ENCODE measurements at regions not wholly inside any gene's neighbourhood (a gene's known extent, or its start where the extent isn't known, plus 50 kb on each side); places are given as distances from the start of the nearest gene placed in this dataset.

- no peaks in the 10 kb centered on the region for H3K4me1 ChIP-seq (ENCODE audit: control insufficient read depth, insufficient read depth, low read length)
- no peaks in the 10 kb centered on the region for H3K9me3 ChIP-seq (ENCODE audit: control insufficient read depth, low read length)
- WGBS, result 34% methylated on average over 9 of the region's 9 CpGs
- H3K4me3 ChIP-seq (ENCODE audit: low read length), result no peak overlapping the region
- no peak overlapping the region for H3K27ac ChIP-seq (ENCODE audit: low read length)
- intact Hi-C loops (cut with DNase I), result no loop called here
- ATAC-seq (peak; percentile 11 to 85), DNase-seq (peak; percentile 29 to 77 (median 72))
- no peaks in the 10 kb centered on the region for H3K27me3 ChIP-seq (ENCODE audit: control insufficient read depth, insufficient read depth)
Measured at GRCh38 chr10:34933676-34934075, 118.6 kb upstream of the PARD3 start.

GRCh38 chr10:34932235-34932634, 117.1 kb upstream of the PARD3 start:
- intact Hi-C loops (cut with DNase I), result no loop called here
- Histone ChIP-seq H3K4me1 (ENCODE audit: control insufficient read depth, insufficient read depth, low read length) (no peaks in the 10 kb centered on the region), H3K4me3 (ENCODE audit: low read length) (no peak overlapping the region), H3K27me3 (ENCODE audit: control insufficient read depth, insufficient read depth) (no peaks in the 10 kb centered on the region), H3K9me3 (ENCODE audit: control insufficient read depth, low read length) (no peaks in the 10 kb centered on the region), H3K27ac (ENCODE audit: low read length) (no peak overlapping the region)
- DNase-seq (no peak), ATAC-seq (no peak)
- 95% methylated on average over 12 of the region's 12 CpGs for WGBS

GRCh38 chr10:34931216-34931615, 116.1 kb upstream of the PARD3 start:
- ATAC-seq (no peak), DNase-seq (no peak)
- intact Hi-C loops (cut with DNase I), result no loop called here
- H3K4me1 ChIP-seq (ENCODE audit: control insufficient read depth, insufficient read depth, low read length), result no peaks in the 10 kb centered on the region
- no peaks in the 10 kb centered on the region for H3K27me3 ChIP-seq (ENCODE audit: control insufficient read depth, insufficient read depth)
- no peaks in the 10 kb centered on the region for H3K9me3 ChIP-seq (ENCODE audit: control insufficient read depth, low read length)
- H3K4me3 ChIP-seq (ENCODE audit: low read length), result no peak overlapping the region
- H3K27ac ChIP-seq (ENCODE audit: low read length), result no peak overlapping the region
- WGBS, result 86% methylated on average over 5 of the region's 5 CpGs

GRCh38 chr10:34922138-34922537, 107.0 kb upstream of the PARD3 start:
- ATAC-seq (no peak), DNase-seq (no peak)
- Histone ChIP-seq H3K27me3 (ENCODE audit: control insufficient read depth, insufficient read depth) (no peaks in the 10 kb centered on the region), H3K27ac (ENCODE audit: low read length) (no peak overlapping the region), H3K9me3 (ENCODE audit: control insufficient read depth, low read length) (no peaks in the 10 kb centered on the region), H3K4me3 (ENCODE audit: low read length) (no peak overlapping the region), H3K4me1 (ENCODE audit: control insufficient read depth, insufficient read depth, low read length) (no peaks in the 10 kb centered on the region)
- intact Hi-C loops (cut with DNase I), result no loop called here
- 86% methylated on average over 5 of the region's 5 CpGs for WGBS

- Histone ChIP-seq H3K27ac (ENCODE audit: low read length) (no peak overlapping the region), H3K4me1 (ENCODE audit: control insufficient read depth, insufficient read depth, low read length) (no peaks in the 10 kb centered on the region), H3K9me3 (ENCODE audit: control insufficient read depth, low read length) (no peaks in the 10 kb centered on the region), H3K27me3 (ENCODE audit: control insufficient read depth, insufficient read depth) (no peaks in the 10 kb centered on the region), H3K4me3 (ENCODE audit: low read length) (no peak overlapping the region)
- DNase-seq (no peak), ATAC-seq (no peak)
- intact Hi-C loops (cut with DNase I), result no loop called here
- WGBS, result 77% methylated on average over 1 of the region's 1 CpG
Measured at GRCh38 chr10:34920578-34920977, 105.5 kb upstream of the PARD3 start.

GRCh38 chr10:34918776-34919315, 103.8 kb upstream of the PARD3 start:
- Histone ChIP-seq H3K4me1 (ENCODE audit: control insufficient read depth, insufficient read depth, low read length) (no peaks in the 10 kb centered on the region), H3K9me3 (ENCODE audit: control insufficient read depth, low read length) (no peaks in the 10 kb centered on the region), H3K4me3 (ENCODE audit: low read length) (no peak overlapping the region), H3K27ac (ENCODE audit: low read length) (no peak overlapping the region), H3K27me3 (ENCODE audit: control insufficient read depth, insufficient read depth) (no peaks in the 10 kb centered on the region)
- intact Hi-C loops (cut with DNase I), result no loop called here
- 73% methylated on average over 14 of the region's 14 CpGs for WGBS
- DNase-seq (no peak), ATAC-seq (no peak)

GRCh38 chr10:34918060-34918775, 103.1 kb upstream of the PARD3 start:
- ATAC-seq (no peak), DNase-seq (no peak)
- Histone ChIP-seq H3K27ac (ENCODE audit: low read length) (no peak overlapping the region), H3K4me1 (ENCODE audit: control insufficient read depth, insufficient read depth, low read length) (no peaks in the 10 kb centered on the region), H3K9me3 (ENCODE audit: control insufficient read depth, low read length) (no peaks in the 10 kb centered on the region), H3K4me3 (ENCODE audit: low read length) (no peak overlapping the region), H3K27me3 (ENCODE audit: control insufficient read depth, insufficient read depth) (no peaks in the 10 kb centered on the region)
- intact Hi-C loops (cut with DNase I), result no loop called here
- 78% methylated on average over 21 of the region's 21 CpGs for WGBS

GRCh38 chr10:34916314-34916713, 101.2 kb upstream of the PARD3 start:
- no peak overlapping the region for H3K27ac ChIP-seq (ENCODE audit: low read length)
- no peak for DNase-seq
- no peaks in the 10 kb centered on the region for H3K4me1 ChIP-seq (ENCODE audit: control insufficient read depth, insufficient read depth, low read length)
- intact Hi-C loops (cut with DNase I), result no loop called here
- WGBS, result 57% methylated on average over 3 of the region's 3 CpGs
- no peak overlapping the region for H3K4me3 ChIP-seq (ENCODE audit: low read length)
- no peaks in the 10 kb centered on the region for H3K27me3 ChIP-seq (ENCODE audit: control insufficient read depth, insufficient read depth)
- no peak for ATAC-seq
- no peaks in the 10 kb centered on the region for H3K9me3 ChIP-seq (ENCODE audit: control insufficient read depth, low read length)

GRCh38 chr10:34912771-34913170, 97.7 kb upstream of the PARD3 start:
- no peaks in the 10 kb centered on the region for H3K4me1 ChIP-seq (ENCODE audit: control insufficient read depth, insufficient read depth, low read length)
- H3K9me3 ChIP-seq (ENCODE audit: control insufficient read depth, low read length), result no peaks in the 10 kb centered on the region
- no peaks in the 10 kb centered on the region for H3K27me3 ChIP-seq (ENCODE audit: control insufficient read depth, insufficient read depth)
- no peak for DNase-seq
- ATAC-seq, result no peak
- H3K27ac ChIP-seq (ENCODE audit: low read length), result no peak overlapping the region
- H3K4me3 ChIP-seq (ENCODE audit: low read length), result no peak overlapping the region
- 94% methylated on average over 5 of the region's 5 CpGs for WGBS
- intact Hi-C loops (cut with DNase I), result no loop called here

- intact Hi-C loops (cut with DNase I), result no loop called here
- Histone ChIP-seq H3K27me3 (ENCODE audit: control insufficient read depth, insufficient read depth) (no peaks in the 10 kb centered on the region), H3K4me1 (ENCODE audit: control insufficient read depth, insufficient read depth, low read length) (no peaks in the 10 kb centered on the region), H3K27ac (ENCODE audit: low read length) (no peak overlapping the region), H3K4me3 (ENCODE audit: low read length) (no peak overlapping the region), H3K9me3 (ENCODE audit: control insufficient read depth, low read length) (no peaks in the 10 kb centered on the region)
- 85% methylated on average over 6 of the region's 6 CpGs for WGBS
- ATAC-seq, result no peak
- no peak for DNase-seq
Measured at GRCh38 chr10:34911661-34912205, 96.6 kb upstream of the PARD3 start.

- 64% methylated on average over 5 of the region's 5 CpGs for WGBS
- Histone ChIP-seq H3K9me3 (ENCODE audit: control insufficient read depth, low read length) (no peaks in the 10 kb centered on the region), H3K27ac (ENCODE audit: low read length) (no peak overlapping the region), H3K4me1 (ENCODE audit: control insufficient read depth, insufficient read depth, low read length) (no peaks in the 10 kb centered on the region), H3K4me3 (ENCODE audit: low read length) (no peak overlapping the region), H3K27me3 (ENCODE audit: control insufficient read depth, insufficient read depth) (no peaks in the 10 kb centered on the region)
- intact Hi-C loops (cut with DNase I), result no loop called here
- DNase-seq (no peak), ATAC-seq (no peak)
Measured at GRCh38 chr10:34908481-34908880, 93.4 kb upstream of the PARD3 start.
